GM12865 (cell line): ENCODE measurements at regions not wholly inside any gene's neighbourhood (a gene's known extent, or its start where the extent isn't known, plus 50 kb on each side); places are given as distances from the start of the nearest gene placed in this dataset.
A peak's percentile ranks its signal among the peaks of the same experiment; 100 is the strongest.

Experiments
- DNase-seq: peaks from one replicate; pipeline ENCODE4 v3.0.0; 2010; ENCODE audit warnings: low read depth
- H3K4me3 ChIP-seq: 2 replicates; pipeline ENCODE4 v1.5.1; 2011; ENCODE audit warnings: mild to moderate bottlenecking, low read depth, low read length, control low read depth
- CTCF ChIP-seq: IDR thresholded peaks from 2 replicates; pipeline ENCODE4 v1.5.1; 2011; ENCODE audit warnings: low read length, control low read depth, low read depth, inconsistent platforms; ENCODE audit not compliant: insufficient read depth; ENCODE audit errors: missing control alignments

- no peak for TF ChIP-seq CTCF
- H3K4me3 ChIP-seq, result no peak overlapping the region
- no peak for DNase-seq
Observed at GRCh38 chr16:73916829-73917594, 379.6 kb upstream of the PSMD7 start.

- H3K4me3 ChIP-seq, result no peak overlapping the region
- no peak for TF ChIP-seq CTCF
- no peak for DNase-seq
Observed at GRCh38 chr16:73915935-73916334, 380.7 kb upstream of the PSMD7 start.

GRCh38 chr16:73915140-73915539, 381.5 kb upstream of the PSMD7 start:
- no peak for TF ChIP-seq CTCF
- DNase-seq, result no peak
- H3K4me3 ChIP-seq, result no peak overlapping the region

- DNase-seq, result no peak
- H3K4me3 ChIP-seq, result no peak overlapping the region
- TF ChIP-seq CTCF, result no peak
Observed at GRCh38 chr16:73912850-73913249, 383.8 kb upstream of the PSMD7 start.

- no peak for DNase-seq
- no peak for TF ChIP-seq CTCF
- H3K4me3 ChIP-seq, result no peak overlapping the region
Observed at GRCh38 chr16:73912281-73912680, 384.3 kb upstream of the PSMD7 start.

- H3K4me3 ChIP-seq, result no peak overlapping the region
- TF ChIP-seq CTCF, result no peak
- DNase-seq, result no peak
Observed at GRCh38 chr16:73909529-73910035, 387.0 kb upstream of the PSMD7 start.

GRCh38 chr16:73891129-73891542, 405.5 kb upstream of the PSMD7 start:
- peak; percentile 6 for DNase-seq
- TF ChIP-seq CTCF, result no peak
- H3K4me3 ChIP-seq, result no peak overlapping the region
